H1 (cell line): ENCODE measurements at regions not wholly inside any gene's neighbourhood (a gene's known extent, or its start where the extent isn't known, plus 50 kb on each side); places are given as distances from the start of the nearest gene placed in this dataset.

Experiments used
- CTCF ChIA-PET: fragments of 300-600 bp; sonication (Branson Sonifier 250); formaldehyde crosslinking; loops from one replicate; lab custom pipeline; 2021; ENCODE audit not compliant: partially characterized antibody; lab: Charles Lee
- POLR2A ChIA-PET: fragments of 300-600 bp; sonication (Branson Sonifier 250); formaldehyde crosslinking; loops from one replicate; lab custom pipeline; 2021; ENCODE audit warnings: inconsistent platforms; ENCODE audit not compliant: partially characterized antibody; lab: Charles Lee
- DNase-seq, 2 experiments: peaks; one replicate each; pipeline versions ENCODE4 v3.0.0 to v3.0.0-alpha.2; 2010 to 2022; ENCODE audit warnings: low spot score in 2 of 2, low read depth in 1 of 2, mixed read lengths in 1 of 2
- FAIRE-seq: peaks from 2 replicates; lab custom pipeline; 2011; peaks lifted over from hg19 to GRCh38; lab: Jason Lieb, UNC
- H2AFZ ChIP-seq: 2 replicates; pipeline ENCODE4 v1.8.1; 2012; ENCODE audit warnings: low read length, inconsistent platforms
- H2AK5ac ChIP-seq: 2 replicates; pipeline ENCODE4 v1.6.1; 2013; ENCODE audit warnings: low read depth, low read length
- H2BK120ac ChIP-seq: replicated peaks from 2 replicates; pipeline ENCODE3; 2013; ENCODE audit warnings: low read depth, low read length, inconsistent platforms
- H2BK12ac ChIP-seq: 2 replicates; pipeline ENCODE4 v1.6.1; 2013; ENCODE audit warnings: low read depth, low read length
- H2BK15ac ChIP-seq: 2 replicates; pipeline ENCODE4 v1.6.1; 2013; ENCODE audit warnings: low read length
- H2BK20ac ChIP-seq: 2 replicates; pipeline ENCODE4 v1.6.1; 2013; ENCODE audit warnings: low read length
- H2BK5ac ChIP-seq: 2 replicates; pipeline ENCODE4 v1.6.1; 2013; ENCODE audit warnings: low read depth, low read length
- H3K14ac ChIP-seq: 2 replicates; pipeline ENCODE4 v1.6.1; 2013; ENCODE audit warnings: inconsistent platforms; ENCODE audit not compliant: insufficient read length
- H3K18ac ChIP-seq: 2 replicates; pipeline ENCODE4 v1.6.1; 2013; ENCODE audit warnings: low read length; ENCODE audit errors: extremely low read depth
- H3K23ac ChIP-seq: 2 replicates; pipeline ENCODE4 v1.6.1; 2013; ENCODE audit warnings: inconsistent platforms; ENCODE audit not compliant: insufficient read length
- H3K23me2 ChIP-seq: 2 replicates; pipeline ENCODE4 v1.6.1; 2013; ENCODE audit warnings: low read depth, low read length
- H3K27ac ChIP-seq: 2 replicates; pipeline ENCODE4 v1.6.1; 2011; ENCODE audit warnings: low read depth, low read length, inconsistent platforms
- H3K27me3 ChIP-seq, 4 experiments: replicated peaks in 1 of 4; 1 replicate in 1 of 4; 2 replicates in 3 of 4; pipeline versions ENCODE4 v1.6.1 to v1.8.1; 2011 to 2013; ENCODE audit warnings: low read length in 3 of 4, mild to moderate bottlenecking in 3 of 4, inconsistent platforms in 2 of 4, mixed read lengths in 2 of 4, moderate library complexity in 1 of 4; ENCODE audit not compliant: control insufficient read depth in 3 of 4, insufficient read depth in 3 of 4; ENCODE audit errors: extremely low read depth in 1 of 4
- H3K36me3 ChIP-seq, 4 experiments: 2 replicates each; pipeline versions ENCODE4 v1.6.1 to v1.8.1; 2011 to 2013; ENCODE audit warnings: mild to moderate bottlenecking in 4 of 4, low read length in 3 of 4, moderate library complexity in 2 of 4, control low read depth in 1 of 4, inconsistent platforms in 1 of 4; ENCODE audit not compliant: insufficient read depth in 4 of 4, control insufficient read depth in 2 of 4
- H3K4ac ChIP-seq: replicated peaks from 2 replicates; pipeline ENCODE3; 2013; ENCODE audit warnings: low read length, low read depth, mixed read lengths, inconsistent platforms; ENCODE audit not compliant: insufficient read length
- H3K4me1 ChIP-seq, 4 experiments: replicated peaks in 1 of 4; 1 replicate in 1 of 4; 2 replicates in 3 of 4; pipeline versions ENCODE4 v1.6.1 to v1.8.1; 2011 to 2013; ENCODE audit warnings: low read length in 3 of 4, inconsistent platforms in 2 of 4, mixed read lengths in 1 of 4; ENCODE audit not compliant: insufficient read depth in 4 of 4, control insufficient read depth in 3 of 4
- H3K4me2 ChIP-seq, 2 experiments: 2 replicates each; pipeline versions ENCODE4 v1.6.1 to v1.8.1; 2011 to 2013; ENCODE audit warnings: low read depth in 2 of 2, low read length in 2 of 2, control low read depth in 1 of 2, inconsistent platforms in 1 of 2, mild to moderate bottlenecking in 1 of 2; ENCODE audit not compliant: insufficient read depth in 1 of 2
- H3K4me3 ChIP-seq, 4 experiments: fragments of 200-600, 300-600 bp in 1 of 4; sonication (generic), shearing (Covaris generic), sonication (Bioruptor Twin) in 1 of 4; 2 replicates each; pipeline versions ENCODE4 v1.5.1 to v1.8.1; 2011 to 2016; ENCODE audit warnings: low read length in 4 of 4, low read depth in 3 of 4, control low read depth in 2 of 4, inconsistent platforms in 2 of 4, mild to moderate bottlenecking in 2 of 4, mixed read lengths in 1 of 4, moderate library complexity in 1 of 4; ENCODE audit not compliant: insufficient read depth in 2 of 4; ENCODE audit errors: extremely low read depth in 1 of 4
- H3K56ac ChIP-seq: replicated peaks from 2 replicates; pipeline ENCODE3; 2013; ENCODE audit warnings: low read depth, mild to moderate bottlenecking, mixed read lengths, low read length, inconsistent platforms; ENCODE audit not compliant: insufficient read length
- H3K79me1 ChIP-seq: 2 replicates; pipeline ENCODE4 v1.6.1; 2013; ENCODE audit warnings: low read depth, low read length, control low read depth
- H3K79me2 ChIP-seq, 2 experiments: 2 replicates each; pipeline versions ENCODE4 v1.6.1 to v1.8.1; 2012 to 2013; ENCODE audit warnings: low read length in 2 of 2, mild to moderate bottlenecking in 2 of 2, inconsistent platforms in 1 of 2; ENCODE audit not compliant: insufficient read depth in 2 of 2, control insufficient read depth in 1 of 2
- H3K9ac ChIP-seq, 4 experiments: replicated peaks in 1 of 4; 1 replicate in 1 of 4; 2 replicates in 3 of 4; pipeline versions ENCODE4 v1.6.1 to v1.8.1; 2011 to 2013; ENCODE audit warnings: low read depth in 3 of 4, low read length in 3 of 4, control low read depth in 2 of 4, mild to moderate bottlenecking in 2 of 4, moderate library complexity in 2 of 4, inconsistent platforms in 1 of 4; ENCODE audit errors: extremely low read depth in 1 of 4
- H3K9me3 ChIP-seq, 2 experiments: 2 replicates each; pipeline versions ENCODE4 v1.6.1 to v1.8.1; 2012 to 2013; ENCODE audit warnings: mild to moderate bottlenecking in 2 of 2, moderate library complexity in 2 of 2, control low read depth in 1 of 2, inconsistent platforms in 1 of 2, low read depth in 1 of 2, low read length in 1 of 2, mixed read lengths in 1 of 2; ENCODE audit not compliant: insufficient read depth in 2 of 2
- H4K20me1 ChIP-seq, 2 experiments: replicated peaks in 1 of 2; 2 replicates each; pipeline versions ENCODE3 to v1.8.1; 2011 to 2013; ENCODE audit warnings: inconsistent platforms in 2 of 2, low read length in 2 of 2, mild to moderate bottlenecking in 1 of 2; ENCODE audit not compliant: insufficient read depth in 2 of 2, control insufficient read depth in 1 of 2
- H4K5ac ChIP-seq: 2 replicates; pipeline ENCODE4 v1.6.1; 2013; ENCODE audit warnings: low read length, low read depth, mixed read lengths, inconsistent platforms; ENCODE audit not compliant: insufficient read length
- H4K8ac ChIP-seq: 2 replicates; pipeline ENCODE4 v1.8.0; 2013; ENCODE audit warnings: mild to moderate bottlenecking, moderate library complexity, low read length, inconsistent platforms; ENCODE audit not compliant: insufficient read depth; ENCODE audit errors: extremely low read depth
- H4K91ac ChIP-seq: replicated peaks from 2 replicates; pipeline ENCODE3; 2013; ENCODE audit warnings: low read length, mixed read lengths, inconsistent platforms; ENCODE audit not compliant: insufficient read length
- BCL11A ChIP-seq, 2 experiments: IDR thresholded peaks; one replicate each; pipeline ENCODE4 v1.6.1; 2011; ENCODE audit warnings: low read depth in 2 of 2, low read length in 2 of 2, mild to moderate bottlenecking in 2 of 2
- CBX8 ChIP-seq: fragments of 300-800, 300-1000 bp; sonication (generic); IDR thresholded peaks from 2 replicates; pipeline ENCODE4 v1.7.1; 2016; ENCODE audit warnings: low read depth, low read length, borderline replicate concordance
- CREB1 ChIP-seq: IDR thresholded peaks from 2 replicates; pipeline ENCODE4 v1.6.1; 2012; ENCODE audit warnings: inconsistent platforms
- FOSL1 ChIP-seq: IDR thresholded peaks from 2 replicates; pipeline ENCODE4 v1.6.1; 2011; ENCODE audit warnings: mild to moderate bottlenecking, low read depth, low read length, moderate library complexity; ENCODE audit not compliant: insufficient read depth
- KDM5A ChIP-seq: fragments of 200-600 bp; IDR thresholded peaks from 2 replicates; pipeline ENCODE4 v1.7.1; 2012; ENCODE audit warnings: mild to moderate bottlenecking, low read length, inconsistent platforms, mixed read lengths
- PHF8 ChIP-seq: fragments of 200-600 bp; sonication (generic); conservative IDR thresholded peaks from 2 replicates; pipeline ENCODE4 v1.7.1; 2012; ENCODE audit warnings: low read depth, mild to moderate bottlenecking, inconsistent platforms, low read length, moderate library complexity
- SIX5 ChIP-seq: IDR thresholded peaks from 2 replicates; pipeline ENCODE4 v1.6.1; 2011; ENCODE audit warnings: mild to moderate bottlenecking, low read depth, low read length
- SRF ChIP-seq: IDR thresholded peaks from 2 replicates; pipeline ENCODE4 v1.6.1; 2011; ENCODE audit warnings: mild to moderate bottlenecking, low read depth, low read length, moderate library complexity
- TAF1 ChIP-seq: IDR thresholded peaks from 2 replicates; pipeline ENCODE4 v1.6.1; 2011; ENCODE audit warnings: mild to moderate bottlenecking, low read depth, low read length
- TBP ChIP-seq: IDR thresholded peaks from 2 replicates; pipeline ENCODE4 v1.6.1; 2011; ENCODE audit warnings: low read depth, low read length, improper control_type of control experiment
- YY1 ChIP-seq: IDR thresholded peaks from 2 replicates; pipeline ENCODE4 v1.6.1; 2011; ENCODE audit warnings: low read depth, mild to moderate bottlenecking, low read length
- WGBS, 2 experiments: shearing (Covaris generic) in 1 of 2; methylation state at CpG; one replicate each; pipeline versions ENCODE4 v1.1.6 to v1.1.7; 2013 to 2015; ENCODE audit warnings: low lambda C conversion rate in 2 of 2, mixed read lengths in 2 of 2, inconsistent platforms in 1 of 2, low coverage in 1 of 2, missing lambda C conversion rate in 1 of 2; ENCODE audit not compliant: insufficient replicate concordance in 2 of 2, insufficient coverage in 1 of 2, insufficient read length in 1 of 2; ENCODE audit errors: extremely low coverage in 1 of 2, missing lambda C conversion rate in 1 of 2; 5-methylcytosine and 5-hydroxymethylcytosine counted together

GRCh38 chr13:90846936-90847335 lies 500.6 kb upstream of the MIR17HG start:
- Histone ChIP-seq H3K4me1 (peaks cover 0 to 9% (median 1%) of the 10 kb centered on the region in 4 experiments; a peak in 2 of 7 replicates), H3K23ac (no peak overlapping the region), H3K14ac (no peak overlapping the region), H3K9me3 (no peaks in the 10 kb centered on the region), H3K9ac (no peak overlapping the region), H2BK120ac (no peak overlapping the region), H4K8ac (no peak overlapping the region), H2AK5ac (no peak overlapping the region), H3K56ac (no peak overlapping the region), H4K91ac (peak overlapping the region; percentile 6), H3K79me2 (no peaks in the 10 kb centered on the region), H2AFZ (no peak overlapping the region), H3K18ac (no peak overlapping the region), H3K36me3 (peaks cover 0 to 5% (median 0%) of the 10 kb centered on the region in 4 experiments; a peak in 1 of 8 replicates), H2BK15ac (no peak overlapping the region), H3K23me2 (no peaks in the 10 kb centered on the region), H2BK12ac (no peak overlapping the region), H2BK20ac (no peak overlapping the region), H3K4me2 (no peak overlapping the region; a peak in 1 of 4 replicates), H3K79me1 (no peaks in the 10 kb centered on the region), H3K4me3 (no peak overlapping the region), H4K5ac (no peak overlapping the region), H4K20me1 (no peaks in the 10 kb centered on the region), H3K27me3 (no peaks in the 10 kb centered on the region), H2BK5ac (no peak overlapping the region), H3K4ac (no peak overlapping the region), H3K27ac (no peak overlapping the region)
- ChIA-PET POLR2A (no interaction called here), CTCF (interaction anchor here (1.3 kb wide), 1 partner anchor 14 kb away, joined by 4 read pairs; no protein-coding TSS in a partner anchor)
- WGBS, 2 experiments, result 93% methylated on average over 1 of the region's 1 CpG; no CpG with 5 or more reads in 1 of the 2 experiments
- DNase-seq (no peak), FAIRE-seq (no peak)
- no peak for TF ChIP-seq SRF
- no peak for TF ChIP-seq TAF1
- TF ChIP-seq TBP, result no peak
- no peak for TF ChIP-seq KDM5A
- no peak for TF ChIP-seq YY1
- TF ChIP-seq PHF8, result no peak
- TF ChIP-seq FOSL1, result no peak
- no peak for TF ChIP-seq SIX5
- no peak for TF ChIP-seq CBX8
- TF ChIP-seq BCL11A (IDR thresholded peaks at IDR 0.05; ENCODE audit: low read depth in 2 of 2, low read length in 2 of 2), result no peak
- TF ChIP-seq CREB1, result no peak
